Stimulated activated naive CD8-positive, alpha-beta T cell treated with anti-CD3 and anti-CD28 coated beads, Interleukin-15, Interleukin-2, amounts not matched to agents 100 U/mL and 50 U/mL, for 24 hours (primary cell): ENCODE measurements at regions not wholly inside any gene's neighbourhood (a gene's known extent, or its start where the extent isn't known, plus 50 kb on each side); places are given as distances from the start of the nearest gene placed in this dataset.
"Not testable (repeated sequence)": the region's sequence is repeated elsewhere in the genome, so short reads cannot be mapped to it uniquely, and the experiment has no call there.

Experiments
- ATAC-seq: fragments of 150-1000 bp; cut with Tn5 transposase; one replicate; pipeline ENCODE4 v1.10.0; 2021
- DNase-seq: peaks from one replicate; pipeline ENCODE4 v3.0.0; 2021

- ATAC-seq (no peak), DNase-seq (no peak)
These were observed 942.2 kb downstream of the CNTNAP5 start for GRCh38 chr2:124967325-124967724.

- DNase-seq (no peak), ATAC-seq (no peak)
These were observed 944.9 kb downstream of the CNTNAP5 start for GRCh38 chr2:124970030-124970429.

- ATAC-seq, result no peak
- no peak for DNase-seq
These were observed 948.3 kb downstream of the CNTNAP5 start for GRCh38 chr2:124973396-124973795.

GRCh38 chr2:124975224-124975623 lies 950.1 kb downstream of the CNTNAP5 start:
- ATAC-seq (no peak), DNase-seq (no peak)

GRCh38 chr2:124975648-124976047 lies 950.6 kb downstream of the CNTNAP5 start:
- DNase-seq (no peak), ATAC-seq (no peak)

GRCh38 chr2:124978597-124978996 lies 953.5 kb downstream of the CNTNAP5 start:
- DNase-seq, result no peak
- ATAC-seq, result no peak

- ATAC-seq (no peak), DNase-seq (no peak)
These were observed 958.5 kb downstream of the CNTNAP5 start for GRCh38 chr2:124983595-124983994.

- DNase-seq (no peak), ATAC-seq (no peak)
These were observed 960.2 kb downstream of the CNTNAP5 start for GRCh38 chr2:124985270-124985669.

- DNase-seq (no peak), ATAC-seq (no peak)
These were observed 961.0 kb downstream of the CNTNAP5 start for GRCh38 chr2:124986136-124986535.

- DNase-seq, ATAC-seq: not testable (repeated sequence)
These were observed 961.8 kb downstream of the CNTNAP5 start for GRCh38 chr2:124986870-124987269.

GRCh38 chr2:124987436-124987835 lies 962.3 kb downstream of the CNTNAP5 start:
- DNase-seq, ATAC-seq: not testable (repeated sequence)

- DNase-seq, result no peak
- no peak for ATAC-seq
These were observed 963.0 kb downstream of the CNTNAP5 start for GRCh38 chr2:124988111-124988510.

GRCh38 chr2:124988794-124989193 lies 963.7 kb downstream of the CNTNAP5 start:
- DNase-seq (no peak), ATAC-seq (no peak)

GRCh38 chr2:124993809-124994208 lies 968.7 kb downstream of the CNTNAP5 start:
- ATAC-seq, result no peak
- DNase-seq, result no peak

- DNase-seq (no peak), ATAC-seq (no peak)
These were observed 970.3 kb downstream of the CNTNAP5 start for GRCh38 chr2:124995185-124995912.

GRCh38 chr2:124996406-124996805 lies 971.3 kb downstream of the CNTNAP5 start:
- no peak for ATAC-seq
- no peak for DNase-seq

- ATAC-seq, result no peak
- DNase-seq, result no peak
These were observed 974.8 kb downstream of the CNTNAP5 start for GRCh38 chr2:124999906-125000305.

- ATAC-seq (no peak), DNase-seq (no peak)
These were observed 979.2 kb downstream of the CNTNAP5 start for GRCh38 chr2:125004106-125004800.

- DNase-seq, result no peak
- no peak for ATAC-seq
These were observed 981.6 kb downstream of the CNTNAP5 start for GRCh38 chr2:125006676-125007075.

GRCh38 chr2:125028721-125029120 lies 1003.6 kb downstream of the CNTNAP5 start:
- DNase-seq, result not testable (repeated sequence)

GRCh38 chr2:125033871-125034270 lies 1008.8 kb downstream of the CNTNAP5 start:
- no peak for ATAC-seq
- no peak for DNase-seq

More at GRCh38 chr2:125028721-125029120, 1003.6 kb downstream of the CNTNAP5 start:
- ATAC-seq, result not testable (repeated sequence)

- ATAC-seq (no peak), DNase-seq (no peak)
These were observed 1012.1 kb downstream of the CNTNAP5 start for GRCh38 chr2:125037135-125037653.

GRCh38 chr2:125041846-125042245 lies 1016.8 kb downstream of the CNTNAP5 start:
- DNase-seq (no peak), ATAC-seq (no peak)
